Right atrium auricular region (tissue), 2 donors: ENCODE measurements at regions not wholly inside any gene's neighbourhood (a gene's known extent, or its start where the extent isn't known, plus 50 kb on each side); places are given as distances from the start of the nearest gene placed in this dataset.

Experiments
- DNase-seq: peaks from one replicate; pipeline ENCODE4 v3.0.0-alpha.2; 2019; ENCODE audit warnings: low spot score
- H3K27ac ChIP-seq, 2 donors: fragments of 200-600 bp; sonication (generic); 1 replicate in 1 of 2; 2 replicates in 1 of 2; pipeline ENCODE4 v1.5.1; 2016 to 2019
- H3K27me3 ChIP-seq, 2 donors: fragments of 200-600 bp; sonication (generic); one replicate each; pipeline versions ENCODE4 v1.5.1 to v1.6.0; 2017 to 2019
- H3K36me3 ChIP-seq: fragments of 200-600 bp; sonication (generic); one replicate; pipeline ENCODE4 v1.5.1; 2016
- H3K4me1 ChIP-seq, 2 donors: fragments of 200-600 bp; sonication (generic); one replicate each; pipeline versions ENCODE4 v1.5.1 to v1.6.0; 2017 to 2019
- H3K4me3 ChIP-seq, 2 donors: fragments of 200-600 bp; sonication (generic); 1 replicate in 1 of 2; 2 replicates in 1 of 2; pipeline ENCODE4 v1.5.1; 2017 to 2019; ENCODE audit warnings: mild to moderate bottlenecking in 1 of 2, moderate library complexity in 1 of 2
- H3K9me3 ChIP-seq, 2 donors: fragments of 200-600 bp; sonication (generic); one replicate each; pipeline ENCODE4 v1.5.1; 2019
- CTCF ChIP-seq, 2 donors: fragments of 200-600 bp; sonication (generic); IDR thresholded peaks; one replicate each; pipeline ENCODE4 v1.5.1; 2019; ENCODE audit warnings: antibody characterized with exemption in 2 of 2

GRCh38 chr6:102313699-102314098, 920.2 kb downstream of the GRIK2 start:
- H3K27ac ChIP-seq = no peak overlapping the region
- no peak for DNase-seq
- no peaks in the 10 kb centered on the region for H3K27me3 ChIP-seq
- H3K4me3 ChIP-seq = no peak overlapping the region
- no peaks in the 10 kb centered on the region for H3K36me3 ChIP-seq
- H3K4me1 ChIP-seq = no peaks in the 10 kb centered on the region
- peaks cover 0 to 5% of the 10 kb centered on the region in 2 donors for H3K9me3 ChIP-seq
- no peak for TF ChIP-seq CTCF (IDR thresholded peaks at IDR 0.05)

- TF ChIP-seq CTCF (IDR thresholded peaks at IDR 0.05) = no peak
- H3K27ac ChIP-seq = no peak overlapping the region
- H3K36me3 ChIP-seq = no peaks in the 10 kb centered on the region
- H3K9me3 ChIP-seq = peaks cover 0 to 13% of the 10 kb centered on the region in 2 donors
- H3K4me1 ChIP-seq = no peaks in the 10 kb centered on the region
- DNase-seq = no peak
- no peaks in the 10 kb centered on the region for H3K27me3 ChIP-seq
- no peak overlapping the region for H3K4me3 ChIP-seq
These were observed 916.2 kb downstream of the GRIK2 start for GRCh38 chr6:102309700-102310099.

- no peak for DNase-seq
- no peak for TF ChIP-seq CTCF (IDR thresholded peaks at IDR 0.05)
- H3K36me3 ChIP-seq = no peaks in the 10 kb centered on the region
- no peaks in the 10 kb centered on the region for H3K9me3 ChIP-seq
- no peaks in the 10 kb centered on the region for H3K27me3 ChIP-seq
- no peak overlapping the region for H3K27ac ChIP-seq
- no peak overlapping the region for H3K4me3 ChIP-seq
- no peaks in the 10 kb centered on the region for H3K4me1 ChIP-seq
These were observed 906.8 kb downstream of the GRIK2 start for GRCh38 chr6:102300350-102300749.

- Histone ChIP-seq H3K27me3 (no peaks in the 10 kb centered on the region), H3K36me3 (no peaks in the 10 kb centered on the region), H3K4me1 (no peaks in the 10 kb centered on the region), H3K4me3 (no peak overlapping the region), H3K9me3 (no peaks in the 10 kb centered on the region), H3K27ac (no peak overlapping the region)
- no peak for DNase-seq
- no peak for TF ChIP-seq CTCF (IDR thresholded peaks at IDR 0.05)
These were observed 904.5 kb downstream of the GRIK2 start for GRCh38 chr6:102298051-102298450.
